ENCODE measurements at regions not wholly inside any gene's neighbourhood (a gene's known extent, or its start where the extent isn't known, plus 50 kb on each side); places are given as distances from the start of the nearest gene placed in this dataset.
"Not testable (repeated sequence)": the region's sequence is repeated elsewhere in the genome, so short reads cannot be mapped to it uniquely, and the experiment has no call there.

DNA sequence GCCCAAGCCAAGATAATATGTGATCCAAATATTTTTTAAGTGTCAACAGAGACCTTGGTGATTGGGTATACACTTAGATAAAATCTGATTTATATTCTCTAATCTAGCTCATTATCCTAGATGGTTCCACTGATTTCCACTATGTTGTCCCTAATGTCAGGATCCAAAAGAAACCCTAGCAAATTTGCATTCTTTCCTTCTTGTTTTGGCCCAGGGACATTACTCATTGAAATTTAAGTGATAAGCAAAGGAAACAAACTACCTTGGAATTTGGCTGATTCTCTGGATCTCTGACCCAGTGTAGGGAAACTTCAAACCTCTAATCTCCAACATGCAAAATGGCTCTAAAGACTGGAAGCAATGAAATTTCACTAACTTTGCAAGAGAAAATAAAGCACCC lies 179.8 kb upstream of the MEIS1 start:
- TF ChIP-seq, protein P1, sequence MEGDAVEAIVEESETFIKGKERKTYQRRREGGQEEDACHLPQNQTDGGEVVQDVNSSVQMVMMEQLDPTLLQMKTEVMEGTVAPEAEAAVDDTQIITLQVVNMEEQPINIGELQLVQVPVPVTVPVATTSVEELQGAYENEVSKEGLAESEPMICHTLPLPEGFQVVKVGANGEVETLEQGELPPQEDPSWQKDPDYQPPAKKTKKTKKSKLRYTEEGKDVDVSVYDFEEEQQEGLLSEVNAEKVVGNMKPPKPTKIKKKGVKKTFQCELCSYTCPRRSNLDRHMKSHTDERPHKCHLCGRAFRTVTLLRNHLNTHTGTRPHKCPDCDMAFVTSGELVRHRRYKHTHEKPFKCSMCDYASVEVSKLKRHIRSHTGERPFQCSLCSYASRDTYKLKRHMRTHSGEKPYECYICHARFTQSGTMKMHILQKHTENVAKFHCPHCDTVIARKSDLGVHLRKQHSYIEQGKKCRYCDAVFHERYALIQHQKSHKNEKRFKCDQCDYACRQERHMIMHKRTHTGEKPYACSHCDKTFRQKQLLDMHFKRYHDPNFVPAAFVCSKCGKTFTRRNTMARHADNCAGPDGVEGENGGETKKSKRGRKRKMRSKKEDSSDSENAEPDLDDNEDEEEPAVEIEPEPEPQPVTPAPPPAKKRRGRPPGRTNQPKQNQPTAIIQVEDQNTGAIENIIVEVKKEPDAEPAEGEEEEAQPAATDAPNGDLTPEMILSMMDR (IDR thresholded peaks at IDR 0.05; ENCODE audit: control insufficient read depth, extremely low read depth, insufficient read depth) = no peak
- H3K4me3 ChIP-seq (ENCODE audit: low read depth, low read length) = no peak overlapping the region
- DNase-seq (ENCODE audit: low read depth) = no peak

DNA sequence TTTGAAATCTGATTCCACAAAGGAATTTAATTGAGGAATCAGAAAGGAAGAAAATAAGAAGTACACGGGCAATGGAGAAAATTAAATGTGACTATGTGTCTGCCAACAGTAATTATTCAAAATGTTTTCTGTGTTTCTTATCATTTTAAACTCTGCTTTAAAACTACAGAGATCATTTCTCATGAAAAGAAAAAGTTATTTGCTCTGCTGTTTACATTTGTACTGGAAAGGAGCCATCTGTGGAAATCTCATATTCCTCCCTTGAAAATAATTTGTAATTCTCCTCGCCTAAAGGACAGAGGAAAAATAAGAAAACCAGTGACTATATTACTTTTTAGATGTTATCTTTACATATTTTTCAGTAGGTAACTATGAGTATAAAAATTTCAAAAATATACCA lies 181.9 kb upstream of the MEIS1 start:
- TF ChIP-seq, protein P1 (IDR thresholded peaks at IDR 0.05; ENCODE audit: control insufficient read depth, extremely low read depth, insufficient read depth) = no peak
- H3K4me3 ChIP-seq (ENCODE audit: low read depth, low read length) = no peak overlapping the region
- no peak for DNase-seq (ENCODE audit: low read depth)

DNA sequence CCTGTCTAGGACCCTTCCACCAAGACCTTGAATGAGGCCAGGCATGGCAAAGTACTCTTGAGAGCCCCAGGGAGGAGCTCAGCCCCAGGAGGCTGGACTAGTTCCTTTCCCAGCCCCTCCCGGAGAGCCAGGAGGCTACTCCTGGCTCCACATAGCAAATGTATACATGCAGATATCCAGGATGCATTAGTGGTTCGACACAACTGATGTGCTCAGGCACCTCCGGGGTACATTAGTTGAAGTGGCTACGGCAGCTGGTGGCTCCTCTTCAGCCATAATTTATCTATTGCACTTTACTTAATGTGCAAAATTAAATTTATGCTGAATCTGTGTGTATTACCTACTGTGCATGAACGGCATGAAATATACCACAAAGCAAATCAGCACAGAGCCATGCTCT lies 182.8 kb upstream of the MEIS1 start:
- no peak for DNase-seq (ENCODE audit: low read depth)

DNA sequence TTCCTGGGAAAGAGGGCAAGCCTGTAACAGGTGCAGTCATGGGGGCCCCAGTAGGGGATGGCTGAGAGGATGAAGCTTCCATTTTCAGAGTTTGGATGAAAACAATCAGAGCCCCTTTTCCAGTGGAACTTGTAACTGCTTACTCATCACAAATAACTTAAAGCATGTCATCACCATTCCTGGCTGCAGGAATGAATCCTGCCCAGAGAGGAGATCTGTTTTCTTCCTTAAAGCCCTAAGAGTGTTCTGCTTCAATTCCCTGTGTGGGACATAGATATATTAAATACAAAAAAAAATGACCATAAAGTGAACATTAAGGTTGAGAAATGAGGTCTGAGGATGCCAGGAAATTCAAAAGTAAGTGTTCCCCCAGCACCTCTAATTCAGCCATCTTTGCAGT lies 183.4 kb upstream of the MEIS1 start:
- TF ChIP-seq, protein P1 (IDR thresholded peaks at IDR 0.05; ENCODE audit: control insufficient read depth, extremely low read depth, insufficient read depth) = no peak
- H3K4me3 ChIP-seq (ENCODE audit: low read depth, low read length) = no peak overlapping the region
- no peak for DNase-seq (ENCODE audit: low read depth)

More for the DNA sequence above, 182.8 kb upstream of the MEIS1 start:
- no peak overlapping the region for H3K4me3 ChIP-seq (ENCODE audit: low read depth, low read length)
- TF ChIP-seq, protein P1 (IDR thresholded peaks at IDR 0.05; ENCODE audit: control insufficient read depth, extremely low read depth, insufficient read depth) = no peak

DNA sequence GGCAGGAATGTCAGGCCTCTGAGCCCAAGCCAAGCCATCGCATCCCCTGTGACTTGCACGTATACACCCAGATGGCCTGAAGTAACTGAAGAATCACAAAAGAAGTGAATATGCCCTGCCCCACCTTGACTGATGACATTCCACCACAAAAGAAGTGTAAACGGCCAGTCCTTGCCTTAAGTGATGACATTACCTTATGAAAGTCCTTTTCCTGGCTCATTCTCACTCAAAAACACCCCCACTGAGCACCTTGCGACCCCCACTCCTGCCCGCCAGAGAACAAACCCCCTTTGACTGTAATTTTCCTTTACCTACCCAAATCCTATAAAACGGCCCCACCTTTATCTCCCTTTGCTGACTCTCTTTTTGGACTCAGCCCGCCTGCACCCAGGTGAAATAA lies 185.8 kb upstream of the MEIS1 start:
- not testable (repeated sequence) for DNase-seq (ENCODE audit: low read depth); H3K4me3 ChIP-seq (ENCODE audit: low read depth, low read length)

DNA sequence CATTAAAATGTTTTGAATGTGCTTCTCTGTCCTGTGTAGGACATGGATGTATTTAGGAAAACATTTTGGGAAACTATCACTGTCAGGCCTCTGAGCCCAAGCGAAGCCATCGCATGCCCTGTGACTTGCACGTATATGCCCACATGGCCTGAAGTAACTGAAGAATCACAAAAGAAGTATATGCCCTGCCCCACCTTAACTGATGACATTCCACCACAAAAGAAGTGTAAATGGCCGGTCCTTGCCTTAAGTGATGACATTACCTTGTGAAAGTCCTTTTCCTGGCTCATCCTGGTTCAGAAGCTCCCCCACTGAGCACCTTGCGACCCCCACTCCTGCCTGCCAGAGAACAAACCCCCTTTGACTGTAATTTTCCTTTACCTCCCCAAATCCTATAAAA lies 191.1 kb upstream of the MEIS1 start:
- not testable (repeated sequence) for DNase-seq (ENCODE audit: low read depth); H3K4me3 ChIP-seq (ENCODE audit: low read depth, low read length)

DNA sequence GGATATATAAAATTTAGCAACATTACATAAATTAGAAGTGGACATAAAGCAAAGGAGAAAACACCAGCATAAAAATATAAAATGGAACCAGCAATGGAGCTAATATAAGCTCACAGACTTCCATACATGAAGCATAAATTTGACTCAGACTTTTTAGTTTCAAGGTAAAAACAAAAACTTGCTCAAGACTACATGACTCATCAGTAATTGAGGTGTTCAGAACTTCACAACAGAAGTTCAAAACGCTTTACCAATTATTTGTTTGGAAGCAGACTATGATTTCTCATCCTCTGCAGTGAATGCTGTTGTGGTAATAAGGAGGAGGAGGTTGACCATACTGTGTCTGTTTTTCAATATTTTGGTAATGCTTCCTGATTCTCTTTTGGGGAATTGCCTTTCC lies 192.0 kb upstream of the MEIS1 start:
- H3K4me3 ChIP-seq (ENCODE audit: low read depth, low read length) = not testable (repeated sequence)

DNA sequence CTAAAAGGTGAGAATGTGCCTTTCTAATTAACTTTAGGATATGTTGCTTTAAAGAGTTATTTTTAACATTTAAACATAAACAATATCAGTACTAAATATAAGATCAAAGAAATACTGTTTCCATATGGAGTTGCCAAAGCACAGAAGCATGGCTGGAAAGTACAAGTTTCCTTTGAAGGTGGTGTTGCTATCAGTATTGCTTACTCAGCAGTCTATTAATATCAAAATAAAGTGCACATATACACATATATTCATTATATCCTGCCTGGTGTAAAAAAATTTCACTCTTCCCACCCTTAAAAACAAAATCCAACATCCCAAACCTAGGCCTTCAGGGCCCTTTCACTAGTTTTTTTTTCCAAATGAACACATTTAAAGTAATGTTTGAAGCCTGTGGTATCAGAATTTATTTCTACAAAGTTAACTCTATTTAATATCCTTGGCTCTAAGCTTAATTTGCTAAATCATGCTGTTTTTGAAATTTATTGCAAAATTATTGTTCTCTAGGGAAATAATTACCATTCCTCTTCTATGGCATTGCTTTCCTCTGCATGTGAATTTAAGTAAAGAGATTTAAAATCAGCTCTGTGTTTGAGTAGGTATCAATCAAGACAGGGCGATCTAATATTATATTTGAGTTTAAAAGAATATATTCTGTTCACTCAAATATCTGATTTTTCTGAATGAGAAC lies 192.7 kb upstream of the MEIS1 start:
- H3K4me3 ChIP-seq (ENCODE audit: low read depth, low read length) = no peak overlapping the region
- no peak for DNase-seq (ENCODE audit: low read depth)
- TF ChIP-seq, protein P1 (IDR thresholded peaks at IDR 0.05; ENCODE audit: control insufficient read depth, extremely low read depth, insufficient read depth) = no peak

More for the DNA sequence above, 192.0 kb upstream of the MEIS1 start:
- DNase-seq (ENCODE audit: low read depth) = not testable (repeated sequence)

Data from LNCaP clone FGC (cell line).